Kidney (tissue), 13 donors: ENCODE measurements at regions not wholly inside any gene's neighbourhood (a gene's known extent, or its start where the extent isn't known, plus 50 kb on each side); places are given as distances from the start of the nearest gene placed in this dataset.

Experiments used
- DNase-seq, 5 donors: peaks; one replicate each; pipeline ENCODE4 v3.0.0-alpha.2; 2013 to 2020
- FAIRE-seq: peaks from 2 replicates; lab custom pipeline; 2012; peaks lifted over from hg19 to GRCh38; lab: Jason Lieb, UNC
- H3K27ac ChIP-seq, 2 donors: one replicate each; pipeline ENCODE4 v1.7.0; 2013; ENCODE audit warnings: low read depth in 2 of 2, low read length in 2 of 2, inconsistent platforms in 1 of 2
- H3K27me3 ChIP-seq: one replicate; pipeline ENCODE4 v1.7.1; 2013; ENCODE audit warnings: low read length, inconsistent platforms; ENCODE audit not compliant: control insufficient read depth, insufficient read depth
- H3K36me3 ChIP-seq, 3 donors: one replicate each; pipeline versions ENCODE4 v1.7.0 to v1.7.1; 2013; ENCODE audit warnings: low read length in 3 of 3, control low read depth in 1 of 3, inconsistent platforms in 1 of 3; ENCODE audit not compliant: insufficient read depth in 3 of 3, control insufficient read depth in 2 of 3
- H3K4me1 ChIP-seq, 3 donors: one replicate each; pipeline versions ENCODE4 v1.7.0 to v1.7.1; 2013; ENCODE audit warnings: low read length in 3 of 3, inconsistent platforms in 1 of 3, low read depth in 1 of 3; ENCODE audit not compliant: control insufficient read depth in 2 of 3, insufficient read depth in 2 of 3
- H3K4me3 ChIP-seq, 3 donors: one replicate each; pipeline versions ENCODE4 v1.7.0 to v1.8.1; 2013; ENCODE audit warnings: low read length in 3 of 3, control low read depth in 1 of 3, inconsistent platforms in 1 of 3
- H3K9ac ChIP-seq, 3 donors: one replicate each; pipeline versions ENCODE4 v1.7.0 to v1.7.1; 2013; ENCODE audit warnings: low read length in 3 of 3, control low read depth in 1 of 3, inconsistent platforms in 1 of 3
- H3K9me3 ChIP-seq, 3 donors: one replicate each; pipeline versions ENCODE4 v1.7.0 to v1.7.1; 2013; ENCODE audit warnings: low read length in 3 of 3, control low read depth in 1 of 3, inconsistent platforms in 1 of 3; ENCODE audit not compliant: control insufficient read depth in 2 of 3, insufficient read depth in 1 of 3
- intact Hi-C: fragments of 100-400 bp; cut with DNase I; formaldehyde crosslinking; loops from one replicate; pipeline ENCODE4 v1.11.1; 2022
- TF ChIP-seq, protein P1 (sequence below): IDR thresholded peaks from 3 replicates; pipeline ENCODE4 v1.5.1; 2012; ENCODE audit warnings: mild to moderate bottlenecking, moderate library complexity, borderline replicate concordance; ENCODE audit not compliant: insufficient read depth; ENCODE audit errors: extremely low read depth
- donor health status: control.
- donor health status: control.
- donor health status: control.
- donor health status: control.
- donor health status: control.
- donor health status: DM: yes; HTN: yes; CAD: no.
- donor health status: Normal renal cell carcinoma (clear cell type).

DNA sequence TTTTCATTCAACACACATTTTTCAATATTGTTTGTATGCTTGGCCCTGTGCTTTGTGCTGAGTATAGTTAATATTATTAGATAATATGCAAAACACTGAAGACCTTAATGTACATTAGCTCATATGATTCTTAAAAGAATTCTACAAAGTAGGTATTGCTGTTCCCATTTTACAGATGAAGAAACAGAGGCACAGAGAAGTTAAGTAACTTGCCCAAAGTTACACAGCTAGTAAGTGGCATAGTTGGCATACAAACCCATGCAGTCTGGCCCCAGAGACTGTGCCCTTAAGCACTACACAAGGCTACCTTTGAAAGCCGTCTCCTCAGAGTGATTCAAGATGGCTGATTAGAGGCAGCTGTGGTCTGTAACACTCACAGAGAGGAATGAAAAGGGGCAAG is 293.4 kb upstream of the F9 start:
- H3K9ac ChIP-seq: no peak overlapping the region
- TF ChIP-seq, protein P1, sequence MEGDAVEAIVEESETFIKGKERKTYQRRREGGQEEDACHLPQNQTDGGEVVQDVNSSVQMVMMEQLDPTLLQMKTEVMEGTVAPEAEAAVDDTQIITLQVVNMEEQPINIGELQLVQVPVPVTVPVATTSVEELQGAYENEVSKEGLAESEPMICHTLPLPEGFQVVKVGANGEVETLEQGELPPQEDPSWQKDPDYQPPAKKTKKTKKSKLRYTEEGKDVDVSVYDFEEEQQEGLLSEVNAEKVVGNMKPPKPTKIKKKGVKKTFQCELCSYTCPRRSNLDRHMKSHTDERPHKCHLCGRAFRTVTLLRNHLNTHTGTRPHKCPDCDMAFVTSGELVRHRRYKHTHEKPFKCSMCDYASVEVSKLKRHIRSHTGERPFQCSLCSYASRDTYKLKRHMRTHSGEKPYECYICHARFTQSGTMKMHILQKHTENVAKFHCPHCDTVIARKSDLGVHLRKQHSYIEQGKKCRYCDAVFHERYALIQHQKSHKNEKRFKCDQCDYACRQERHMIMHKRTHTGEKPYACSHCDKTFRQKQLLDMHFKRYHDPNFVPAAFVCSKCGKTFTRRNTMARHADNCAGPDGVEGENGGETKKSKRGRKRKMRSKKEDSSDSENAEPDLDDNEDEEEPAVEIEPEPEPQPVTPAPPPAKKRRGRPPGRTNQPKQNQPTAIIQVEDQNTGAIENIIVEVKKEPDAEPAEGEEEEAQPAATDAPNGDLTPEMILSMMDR: no peak
- intact Hi-C loops: no loop called here
- H3K9me3 ChIP-seq: no peaks in the 10 kb centered on the region
- no peaks in the 10 kb centered on the region for H3K4me1 ChIP-seq
- no peaks in the 10 kb centered on the region for H3K27me3 ChIP-seq
- FAIRE-seq (no peak), DNase-seq (no peak)
- no peak overlapping the region for H3K4me3 ChIP-seq
- H3K27ac ChIP-seq: no peak overlapping the region
- no peaks in the 10 kb centered on the region for H3K36me3 ChIP-seq

DNA sequence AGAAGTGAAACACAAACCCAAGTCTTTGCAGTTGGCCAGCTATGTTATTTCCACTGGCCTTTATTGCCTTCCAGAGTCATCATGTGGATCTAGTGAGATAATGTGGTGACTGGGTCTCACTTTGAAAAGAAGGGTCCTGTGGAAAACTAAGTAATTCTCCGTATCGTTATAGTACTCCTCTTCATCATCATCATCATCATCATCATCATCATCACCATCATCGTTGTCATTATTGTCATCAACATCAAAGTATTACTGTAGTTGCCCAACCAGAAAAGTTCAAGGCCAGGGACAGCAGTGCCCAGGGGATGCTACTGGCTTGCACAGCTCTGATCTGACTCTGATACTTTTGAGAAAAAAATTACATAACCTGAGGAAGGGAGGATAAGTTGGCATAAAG is 295.6 kb upstream of the F9 start:
- no peak for FAIRE-seq

DNA sequence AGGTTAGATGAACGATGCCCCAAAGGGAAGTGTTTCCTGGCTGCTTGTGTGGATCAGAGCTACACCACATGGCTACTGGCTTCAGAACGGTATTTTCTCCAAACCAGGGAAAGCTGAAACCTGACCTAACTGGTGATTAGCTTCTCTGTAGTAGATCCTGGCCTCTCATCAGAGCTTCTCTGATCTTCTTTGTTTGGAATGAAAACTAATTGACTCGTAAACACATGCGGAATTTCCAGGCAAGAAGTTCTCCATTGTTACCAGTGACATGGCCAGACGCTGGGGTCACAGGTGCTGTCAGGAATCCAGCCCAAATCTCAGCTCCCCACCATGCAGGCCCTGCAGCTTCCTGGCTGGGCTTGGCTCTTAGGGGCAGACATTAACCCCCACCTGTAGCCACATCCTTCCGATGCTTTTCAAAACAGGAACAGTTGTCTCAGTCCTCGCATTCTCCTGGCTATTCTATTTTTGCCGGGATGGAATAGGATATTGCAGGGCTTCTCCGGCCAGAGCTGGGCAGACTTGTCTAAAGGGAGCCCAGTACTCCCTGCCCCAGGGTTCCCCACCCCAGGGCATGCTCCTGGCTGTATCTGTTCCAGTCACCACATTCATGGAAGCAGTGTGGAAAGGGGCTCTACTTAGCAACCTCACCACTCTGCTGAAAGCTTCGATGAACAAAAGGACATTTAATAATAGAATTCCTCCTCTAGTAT is 305.4 kb upstream of the F9 start:
- TF ChIP-seq, protein P1: no peak
- H3K9me3 ChIP-seq: no peaks in the 10 kb centered on the region
- peaks cover 2% of the 10 kb centered on the region for H3K27me3 ChIP-seq
- H3K4me3 ChIP-seq: no peak overlapping the region
- DNase-seq (no peak), FAIRE-seq (no peak)
- H3K27ac ChIP-seq: no peak overlapping the region
- no peaks in the 10 kb centered on the region for H3K4me1 ChIP-seq
- H3K36me3 ChIP-seq: no peaks in the 10 kb centered on the region
- H3K9ac ChIP-seq: no peak overlapping the region
- intact Hi-C loops: no loop called here

More for the DNA sequence above, 295.6 kb upstream of the F9 start:
- H3K27me3 ChIP-seq: no peaks in the 10 kb centered on the region
- no peak overlapping the region for H3K4me3 ChIP-seq
- TF ChIP-seq, protein P1: no peak
- intact Hi-C loops: no loop called here
- H3K9ac ChIP-seq: no peak overlapping the region
- no peaks in the 10 kb centered on the region for H3K9me3 ChIP-seq
- no peak overlapping the region for H3K27ac ChIP-seq
- no peaks in the 10 kb centered on the region for H3K36me3 ChIP-seq
- DNase-seq: no peak
- H3K4me1 ChIP-seq: no peaks in the 10 kb centered on the region
